ENCODE measurements at regions not wholly inside any gene's neighbourhood (a gene's known extent, or its start where the extent isn't known, plus 50 kb on each side); places are given as distances from the start of the nearest gene placed in this dataset.
"Not testable (repeated sequence)": the region's sequence is repeated elsewhere in the genome, so short reads cannot be mapped to it uniquely, and the experiment has no call there.

GRCh38 chr21:36613059-36613458 lies 85.9 kb upstream of the SIM2 start:
- Histone ChIP-seq H3K9me3 (ENCODE audit: insufficient read depth, low read depth, low read length) (no peaks in the 10 kb centered on the region), H3K9me2 (replicated peaks; ENCODE audit: low read depth, low read length) (no peaks in the 10 kb centered on the region), H3K9ac (ENCODE audit: low read depth, low read length, poor library complexity, severe bottlenecking) (no peak overlapping the region), H4K20me1 (ENCODE audit: insufficient read depth, low read length, poor library complexity, severe bottlenecking) (no peaks in the 10 kb centered on the region), H3K4me2 (ENCODE audit: low read depth, low read length, poor library complexity, severe bottlenecking) (no peak overlapping the region), H3K4me1 (ENCODE audit: insufficient read depth, low read length, poor library complexity, severe bottlenecking) (no peaks in the 10 kb centered on the region), H3K27me3 (ENCODE audit: insufficient read depth, low read length, poor library complexity, severe bottlenecking) (no peaks in the 10 kb centered on the region), H3K36me3 (ENCODE audit: insufficient read depth, low read length) (no peaks in the 10 kb centered on the region), H3F3A (ENCODE audit: low read depth) (no peaks in the 10 kb centered on the region), H3K4me3 (ENCODE audit: low read length, poor library complexity, severe bottlenecking) (no peak overlapping the region), H2AFZ (ENCODE audit: low read length) (no peak overlapping the region), H3K79me2 (ENCODE audit: insufficient read depth, low read length) (no peaks in the 10 kb centered on the region)
- no peak for TF ChIP-seq EZH2phosphoT487 (IDR thresholded peaks at IDR 0.05; ENCODE audit: borderline replicate concordance)
- TF ChIP-seq CTCF (conservative IDR thresholded peaks at IDR 0.05; ENCODE audit: low read length) = no peak

- no peak for TF ChIP-seq CTCF (conservative IDR thresholded peaks at IDR 0.05; ENCODE audit: low read length)
- no peak for TF ChIP-seq EZH2phosphoT487 (IDR thresholded peaks at IDR 0.05; ENCODE audit: borderline replicate concordance)
- no peaks in the 10 kb centered on the region for H3K9me2 ChIP-seq (replicated peaks; ENCODE audit: low read depth, low read length)
- no peak overlapping the region for H2AFZ ChIP-seq (ENCODE audit: low read length)
- no peaks in the 10 kb centered on the region for H3K79me2 ChIP-seq (ENCODE audit: insufficient read depth, low read length)
- no peak overlapping the region for H3K4me2 ChIP-seq (ENCODE audit: low read depth, low read length, poor library complexity, severe bottlenecking)
- H3K4me1 ChIP-seq (ENCODE audit: insufficient read depth, low read length, poor library complexity, severe bottlenecking) = no peaks in the 10 kb centered on the region
- H3K4me3 ChIP-seq (ENCODE audit: low read length, poor library complexity, severe bottlenecking) = no peak overlapping the region
- no peak overlapping the region for H3K9ac ChIP-seq (ENCODE audit: low read depth, low read length, poor library complexity, severe bottlenecking)
- no peaks in the 10 kb centered on the region for H3F3A ChIP-seq (ENCODE audit: low read depth)
- H3K27me3 ChIP-seq (ENCODE audit: insufficient read depth, low read length, poor library complexity, severe bottlenecking) = no peaks in the 10 kb centered on the region
- H3K9me3 ChIP-seq (ENCODE audit: insufficient read depth, low read depth, low read length) = no peaks in the 10 kb centered on the region
- H3K36me3 ChIP-seq (ENCODE audit: insufficient read depth, low read length) = no peaks in the 10 kb centered on the region
- no peaks in the 10 kb centered on the region for H4K20me1 ChIP-seq (ENCODE audit: insufficient read depth, low read length, poor library complexity, severe bottlenecking)
These were observed 85.4 kb upstream of the SIM2 start for GRCh38 chr21:36613554-36613953.

GRCh38 chr21:36615274-36615964 lies 83.5 kb upstream of the SIM2 start:
- Histone ChIP-seq H3K79me2 (ENCODE audit: insufficient read depth, low read length) (no peaks in the 10 kb centered on the region), H3F3A (ENCODE audit: low read depth) (no peaks in the 10 kb centered on the region), H3K4me3 (ENCODE audit: low read length, poor library complexity, severe bottlenecking) (no peak overlapping the region), H3K4me2 (ENCODE audit: low read depth, low read length, poor library complexity, severe bottlenecking) (no peak overlapping the region), H3K27me3 (ENCODE audit: insufficient read depth, low read length, poor library complexity, severe bottlenecking) (no peaks in the 10 kb centered on the region), H3K4me1 (ENCODE audit: insufficient read depth, low read length, poor library complexity, severe bottlenecking) (no peaks in the 10 kb centered on the region), H3K9ac (ENCODE audit: low read depth, low read length, poor library complexity, severe bottlenecking) (no peak overlapping the region), H3K9me3 (ENCODE audit: insufficient read depth, low read depth, low read length) (no peaks in the 10 kb centered on the region), H4K20me1 (ENCODE audit: insufficient read depth, low read length, poor library complexity, severe bottlenecking) (no peaks in the 10 kb centered on the region), H3K9me2 (replicated peaks; ENCODE audit: low read depth, low read length) (no peaks in the 10 kb centered on the region), H3K36me3 (ENCODE audit: insufficient read depth, low read length) (no peaks in the 10 kb centered on the region), H2AFZ (ENCODE audit: low read length) (no peak overlapping the region)
- no peak for TF ChIP-seq EZH2phosphoT487 (IDR thresholded peaks at IDR 0.05; ENCODE audit: borderline replicate concordance)
- peak; percentile 83 for TF ChIP-seq CTCF (conservative IDR thresholded peaks at IDR 0.05; ENCODE audit: low read length)

- not testable (repeated sequence) for H2AFZ ChIP-seq (ENCODE audit: low read length); H3F3A ChIP-seq (ENCODE audit: low read depth); H3K27me3 ChIP-seq (ENCODE audit: insufficient read depth, low read length, poor library complexity, severe bottlenecking); H3K9me3 ChIP-seq (ENCODE audit: insufficient read depth, low read depth, low read length); H3K4me1 ChIP-seq (ENCODE audit: insufficient read depth, low read length, poor library complexity, severe bottlenecking); H3K4me3 ChIP-seq (ENCODE audit: low read length, poor library complexity, severe bottlenecking); H3K79me2 ChIP-seq (ENCODE audit: insufficient read depth, low read length); H3K9ac ChIP-seq (ENCODE audit: low read depth, low read length, poor library complexity, severe bottlenecking); H3K9me2 ChIP-seq (replicated peaks; ENCODE audit: low read depth, low read length); H3K4me2 ChIP-seq (ENCODE audit: low read depth, low read length, poor library complexity, severe bottlenecking); H3K36me3 ChIP-seq (ENCODE audit: insufficient read depth, low read length); H4K20me1 ChIP-seq (ENCODE audit: insufficient read depth, low read length, poor library complexity, severe bottlenecking)
These were observed 82.1 kb upstream of the SIM2 start for GRCh38 chr21:36616773-36617172.

GRCh38 chr21:36621794-36622193 lies 77.1 kb upstream of the SIM2 start:
- H3K4me1 ChIP-seq (ENCODE audit: insufficient read depth, low read length, poor library complexity, severe bottlenecking); H3F3A ChIP-seq (ENCODE audit: low read depth); H3K4me3 ChIP-seq (ENCODE audit: low read length, poor library complexity, severe bottlenecking); H3K4me2 ChIP-seq (ENCODE audit: low read depth, low read length, poor library complexity, severe bottlenecking); H4K20me1 ChIP-seq (ENCODE audit: insufficient read depth, low read length, poor library complexity, severe bottlenecking); H3K9me3 ChIP-seq (ENCODE audit: insufficient read depth, low read depth, low read length); H3K9ac ChIP-seq (ENCODE audit: low read depth, low read length, poor library complexity, severe bottlenecking); H3K36me3 ChIP-seq (ENCODE audit: insufficient read depth, low read length); H3K27me3 ChIP-seq (ENCODE audit: insufficient read depth, low read length, poor library complexity, severe bottlenecking); H3K9me2 ChIP-seq (replicated peaks; ENCODE audit: low read depth, low read length); H2AFZ ChIP-seq (ENCODE audit: low read length); H3K79me2 ChIP-seq (ENCODE audit: insufficient read depth, low read length): not testable (repeated sequence)
